ENCODE measurements at regions not wholly inside any gene's neighbourhood (a gene's known extent, or its start where the extent isn't known, plus 50 kb on each side); places are given as distances from the start of the nearest gene placed in this dataset.

DNA sequence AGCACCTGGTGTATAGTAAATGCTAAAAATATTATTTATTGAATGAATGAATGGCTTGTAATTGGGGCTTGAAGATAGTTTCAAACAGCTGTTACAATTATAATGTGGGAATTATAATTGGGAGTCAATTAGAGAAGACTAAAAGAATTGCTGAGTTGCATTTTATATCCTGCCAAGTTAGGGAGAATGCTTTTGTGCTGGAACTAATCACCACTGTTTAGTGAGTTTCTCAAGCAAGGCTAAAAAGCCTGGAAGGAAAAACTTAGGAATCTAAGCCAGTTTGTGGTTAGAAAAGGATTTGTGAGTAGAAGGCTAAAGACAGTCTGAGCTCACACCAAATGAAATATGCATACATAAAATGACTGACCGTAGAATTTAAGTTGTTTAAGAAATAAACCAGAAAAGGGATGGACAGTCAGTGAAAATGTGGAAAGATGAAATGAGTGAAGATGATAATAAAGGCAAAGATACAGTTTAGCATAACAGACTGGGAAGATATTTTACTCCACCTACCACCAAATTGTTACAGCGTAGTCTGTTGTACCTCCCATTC lies 647.7 kb upstream of the FSHR start:
- DNase-seq (ENCODE audit: low read depth): no peak
- H3K9me3 ChIP-seq (ENCODE audit: control insufficient read depth, low read length): no peaks in the 10 kb centered on the region
- H3K36me3 ChIP-seq (ENCODE audit: control insufficient read depth, insufficient read depth, low read length, severe bottlenecking): no peaks in the 10 kb centered on the region
- H3K4me1 ChIP-seq (ENCODE audit: control insufficient read depth, insufficient read depth, low read length): no peaks in the 10 kb centered on the region
- no peak overlapping the region for H3K4me3 ChIP-seq (ENCODE audit: low read length)
- no peak overlapping the region for H3K9ac ChIP-seq (ENCODE audit: low read length)
- no peaks in the 10 kb centered on the region for H3K27me3 ChIP-seq (replicated peaks; ENCODE audit: control insufficient read depth, insufficient read depth, low read length)

DNA sequence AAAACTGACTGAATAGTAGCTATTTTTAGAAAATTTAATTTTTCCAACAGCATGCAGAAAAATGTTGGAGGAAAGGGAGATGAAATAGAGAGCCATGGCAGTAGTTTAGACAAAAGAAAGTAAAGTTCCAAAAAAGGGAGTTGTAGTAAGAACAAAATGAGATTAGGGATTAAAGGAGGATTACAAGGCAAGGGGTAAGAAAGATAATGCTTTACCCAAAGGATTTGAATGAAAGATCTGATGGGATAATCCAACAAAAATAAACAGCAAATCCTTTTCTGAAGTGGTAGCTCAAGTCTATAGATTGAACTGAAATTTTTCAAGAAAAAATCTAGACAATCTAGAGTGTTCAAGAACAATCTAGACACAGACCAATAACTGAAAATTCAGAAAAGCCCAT lies 644.3 kb upstream of the FSHR start:
- H3K27me3 ChIP-seq (replicated peaks; ENCODE audit: control insufficient read depth, insufficient read depth, low read length): no peaks in the 10 kb centered on the region
- no peaks in the 10 kb centered on the region for H3K4me1 ChIP-seq (ENCODE audit: control insufficient read depth, insufficient read depth, low read length)
- H3K9me3 ChIP-seq (ENCODE audit: control insufficient read depth, low read length): no peaks in the 10 kb centered on the region
- no peak overlapping the region for H3K9ac ChIP-seq (ENCODE audit: low read length)
- H3K4me3 ChIP-seq (ENCODE audit: low read length): no peak overlapping the region
- H3K36me3 ChIP-seq (ENCODE audit: control insufficient read depth, insufficient read depth, low read length, severe bottlenecking): no peaks in the 10 kb centered on the region
- DNase-seq (ENCODE audit: low read depth): no peak

GRCh38 chr2:49796266-49796665 lies 642.0 kb upstream of the FSHR start:
- Histone ChIP-seq H3K9ac (ENCODE audit: low read length) (no peak overlapping the region), H3K9me3 (ENCODE audit: control insufficient read depth, low read length) (no peaks in the 10 kb centered on the region), H3K4me1 (ENCODE audit: control insufficient read depth, insufficient read depth, low read length) (no peaks in the 10 kb centered on the region), H3K4me3 (ENCODE audit: low read length) (no peak overlapping the region), H3K27me3 (replicated peaks; ENCODE audit: control insufficient read depth, insufficient read depth, low read length) (no peaks in the 10 kb centered on the region), H3K36me3 (ENCODE audit: control insufficient read depth, insufficient read depth, low read length, severe bottlenecking) (no peaks in the 10 kb centered on the region)
- DNase-seq (ENCODE audit: low read depth): no peak

DNA sequence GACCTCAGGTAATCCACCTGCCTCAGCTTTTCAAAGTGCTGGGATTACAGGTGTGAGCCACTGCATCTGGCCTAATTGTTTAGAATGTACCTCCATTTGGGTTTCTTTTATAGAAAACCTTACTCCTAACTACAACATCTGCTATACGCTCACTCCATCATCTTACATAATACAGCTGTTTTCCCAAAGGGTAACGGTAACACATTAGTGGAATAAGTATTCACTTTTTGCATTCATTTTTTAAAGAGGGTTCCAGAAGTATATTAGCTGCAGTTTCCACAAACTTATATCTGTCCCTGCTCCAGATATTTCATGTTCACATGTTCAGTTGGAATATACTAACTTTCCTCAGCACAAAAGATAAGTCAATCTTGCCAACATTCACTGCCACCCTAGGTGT lies 640.1 kb upstream of the FSHR start:
- Histone ChIP-seq H3K4me3 (ENCODE audit: low read length) (no peak overlapping the region), H3K9me3 (ENCODE audit: control insufficient read depth, low read length) (no peaks in the 10 kb centered on the region), H3K27me3 (replicated peaks; ENCODE audit: control insufficient read depth, insufficient read depth, low read length) (no peaks in the 10 kb centered on the region), H3K36me3 (ENCODE audit: control insufficient read depth, insufficient read depth, low read length, severe bottlenecking) (no peaks in the 10 kb centered on the region), H3K4me1 (ENCODE audit: control insufficient read depth, insufficient read depth, low read length) (no peaks in the 10 kb centered on the region), H3K9ac (ENCODE audit: low read length) (no peak overlapping the region)
- DNase-seq (ENCODE audit: low read depth): no peak

GRCh38 chr2:49788300-49788699 lies 634.0 kb upstream of the FSHR start:
- no peaks in the 10 kb centered on the region for H3K36me3 ChIP-seq (ENCODE audit: control insufficient read depth, insufficient read depth, low read length, severe bottlenecking)
- H3K4me3 ChIP-seq (ENCODE audit: low read length): no peak overlapping the region
- no peaks in the 10 kb centered on the region for H3K9me3 ChIP-seq (ENCODE audit: control insufficient read depth, low read length)
- no peaks in the 10 kb centered on the region for H3K27me3 ChIP-seq (replicated peaks; ENCODE audit: control insufficient read depth, insufficient read depth, low read length)
- DNase-seq (ENCODE audit: low read depth): no peak
- no peak overlapping the region for H3K9ac ChIP-seq (ENCODE audit: low read length)
- no peaks in the 10 kb centered on the region for H3K4me1 ChIP-seq (ENCODE audit: control insufficient read depth, insufficient read depth, low read length)

DNA sequence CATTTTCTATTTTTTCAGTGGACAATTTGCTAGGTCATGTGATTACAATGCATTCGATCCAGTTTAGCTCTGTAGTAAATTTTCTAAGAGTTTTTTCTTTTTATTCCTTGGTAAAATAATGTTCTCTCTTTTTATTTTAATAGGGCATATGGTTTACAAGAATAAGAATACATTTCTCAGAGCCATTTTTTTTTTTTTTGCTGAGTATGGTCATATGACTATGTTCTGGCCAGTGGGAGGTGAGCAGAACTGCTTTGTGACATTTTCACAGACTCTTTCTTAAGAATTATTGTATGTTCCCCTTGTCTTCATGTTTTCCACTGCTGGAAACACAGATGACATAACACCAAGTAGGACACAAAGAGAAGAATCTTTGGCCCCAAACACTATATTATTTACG lies 626.6 kb upstream of the FSHR start:
- H3K36me3 ChIP-seq (ENCODE audit: control insufficient read depth, insufficient read depth, low read length, severe bottlenecking): no peaks in the 10 kb centered on the region
- no peak overlapping the region for H3K4me3 ChIP-seq (ENCODE audit: low read length)
- no peak for DNase-seq (ENCODE audit: low read depth)
- no peaks in the 10 kb centered on the region for H3K4me1 ChIP-seq (ENCODE audit: control insufficient read depth, insufficient read depth, low read length)
- H3K27me3 ChIP-seq (replicated peaks; ENCODE audit: control insufficient read depth, insufficient read depth, low read length): no peaks in the 10 kb centered on the region
- no peak overlapping the region for H3K9ac ChIP-seq (ENCODE audit: low read length)
- no peaks in the 10 kb centered on the region for H3K9me3 ChIP-seq (ENCODE audit: control insufficient read depth, low read length)

DNA sequence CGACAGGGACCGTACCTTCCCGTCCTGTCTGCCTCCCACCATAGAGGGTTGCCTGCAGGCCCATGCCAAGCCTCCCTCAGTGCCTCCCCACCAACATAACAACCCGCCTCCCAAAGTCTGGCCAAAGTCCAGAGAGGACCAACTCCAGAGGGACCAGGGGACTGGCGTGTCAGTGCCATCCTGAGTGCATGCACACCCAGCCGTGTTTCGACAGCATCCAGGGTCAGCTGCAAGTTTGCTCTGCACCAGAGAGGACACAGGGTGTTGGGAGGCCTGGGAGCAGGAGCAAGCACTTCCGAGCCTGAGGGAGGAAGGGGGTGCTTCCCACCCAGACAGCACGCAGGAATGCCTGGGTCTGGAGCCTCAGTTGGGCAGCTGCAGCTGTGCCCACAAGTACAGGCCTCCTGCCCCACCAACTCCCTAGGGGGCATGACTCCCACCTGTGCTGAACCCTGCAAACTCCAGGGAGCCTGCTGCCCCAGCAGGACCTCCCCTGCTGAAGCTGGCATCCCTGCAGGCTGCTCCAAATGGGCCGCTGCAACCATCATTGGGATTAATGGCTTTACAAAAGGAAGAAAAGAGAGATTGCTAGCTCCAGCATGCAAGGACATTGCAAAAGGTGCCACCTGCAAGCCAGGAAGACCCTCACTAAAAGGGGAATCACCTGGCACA lies 618.1 kb upstream of the FSHR start:
- no peaks in the 10 kb centered on the region for H3K36me3 ChIP-seq (ENCODE audit: control insufficient read depth, insufficient read depth, low read length, severe bottlenecking)
- H3K9me3 ChIP-seq (ENCODE audit: control insufficient read depth, low read length): no peaks in the 10 kb centered on the region
- H3K4me3 ChIP-seq (ENCODE audit: low read length): no peak overlapping the region
- no peak for DNase-seq (ENCODE audit: low read depth)
- H3K27me3 ChIP-seq (replicated peaks; ENCODE audit: control insufficient read depth, insufficient read depth, low read length): no peaks in the 10 kb centered on the region
- no peaks in the 10 kb centered on the region for H3K4me1 ChIP-seq (ENCODE audit: control insufficient read depth, insufficient read depth, low read length)
- no peak overlapping the region for H3K9ac ChIP-seq (ENCODE audit: low read length)

DNA sequence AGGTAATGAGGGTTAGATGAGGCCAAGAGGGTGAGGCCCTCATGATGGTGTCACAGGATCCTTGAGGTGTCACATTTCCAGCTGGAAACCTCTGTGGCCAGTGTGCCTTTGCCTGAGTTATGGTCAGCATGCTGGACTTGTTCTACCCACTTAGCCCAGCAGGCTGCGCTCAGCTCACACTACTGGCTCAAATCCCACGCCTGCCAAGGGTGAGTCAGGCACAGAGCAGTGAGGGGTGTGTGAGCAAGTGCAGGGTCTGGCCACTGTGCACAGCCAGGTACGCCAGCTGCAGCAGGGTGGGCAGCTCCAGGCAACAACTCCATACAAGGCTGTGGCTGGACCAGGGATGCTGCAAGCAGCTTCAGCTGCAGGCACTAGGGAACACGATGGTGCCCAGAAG lies 616.6 kb upstream of the FSHR start:
- Histone ChIP-seq H3K4me3 (ENCODE audit: low read length) (no peak overlapping the region), H3K9ac (ENCODE audit: low read length) (no peak overlapping the region), H3K4me1 (ENCODE audit: control insufficient read depth, insufficient read depth, low read length) (no peaks in the 10 kb centered on the region), H3K36me3 (ENCODE audit: control insufficient read depth, insufficient read depth, low read length, severe bottlenecking) (no peaks in the 10 kb centered on the region), H3K27me3 (replicated peaks; ENCODE audit: control insufficient read depth, insufficient read depth, low read length) (no peaks in the 10 kb centered on the region), H3K9me3 (ENCODE audit: control insufficient read depth, low read length) (no peaks in the 10 kb centered on the region)
- peak; percentile 1 for DNase-seq (ENCODE audit: low read depth)

GRCh38 chr2:49767316-49767715 lies 613.0 kb upstream of the FSHR start:
- no peaks in the 10 kb centered on the region for H3K9me3 ChIP-seq (ENCODE audit: control insufficient read depth, low read length)
- no peaks in the 10 kb centered on the region for H3K4me1 ChIP-seq (ENCODE audit: control insufficient read depth, insufficient read depth, low read length)
- no peak for DNase-seq (ENCODE audit: low read depth)
- no peak overlapping the region for H3K4me3 ChIP-seq (ENCODE audit: low read length)
- no peaks in the 10 kb centered on the region for H3K27me3 ChIP-seq (replicated peaks; ENCODE audit: control insufficient read depth, insufficient read depth, low read length)
- no peaks in the 10 kb centered on the region for H3K36me3 ChIP-seq (ENCODE audit: control insufficient read depth, insufficient read depth, low read length, severe bottlenecking)
- no peak overlapping the region for H3K9ac ChIP-seq (ENCODE audit: low read length)

GRCh38 chr2:49755777-49756176 lies 601.5 kb upstream of the FSHR start:
- no peak overlapping the region for H3K4me3 ChIP-seq (ENCODE audit: low read length)
- no peaks in the 10 kb centered on the region for H3K4me1 ChIP-seq (ENCODE audit: control insufficient read depth, insufficient read depth, low read length)
- no peak overlapping the region for H3K9ac ChIP-seq (ENCODE audit: low read length)
- H3K27me3 ChIP-seq (replicated peaks; ENCODE audit: control insufficient read depth, insufficient read depth, low read length): no peaks in the 10 kb centered on the region
- no peaks in the 10 kb centered on the region for H3K9me3 ChIP-seq (ENCODE audit: control insufficient read depth, low read length)
- no peaks in the 10 kb centered on the region for H3K36me3 ChIP-seq (ENCODE audit: control insufficient read depth, insufficient read depth, low read length, severe bottlenecking)
- DNase-seq (ENCODE audit: low read depth): no peak

DNA sequence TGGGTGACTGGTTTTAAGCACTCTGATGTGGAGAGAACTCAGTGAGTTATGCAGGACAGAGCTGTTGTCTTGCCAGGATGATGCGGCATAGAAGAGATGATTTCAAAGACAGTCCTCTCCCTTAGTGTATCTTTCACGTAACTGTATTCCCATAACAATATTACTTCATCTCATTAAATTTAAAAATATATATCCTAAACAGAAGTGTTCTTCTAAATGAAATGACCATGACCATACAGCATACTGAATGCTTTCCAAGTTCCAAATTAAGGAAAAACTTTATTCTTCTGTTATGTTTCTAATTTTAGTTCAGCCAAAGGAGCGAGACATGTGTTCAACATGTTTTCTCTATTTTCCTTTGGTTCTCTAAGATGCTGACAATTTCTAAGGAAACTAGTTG lies 600.1 kb upstream of the FSHR start:
- no peak for DNase-seq (ENCODE audit: low read depth)
- no peak overlapping the region for H3K9ac ChIP-seq (ENCODE audit: low read length)
- no peaks in the 10 kb centered on the region for H3K9me3 ChIP-seq (ENCODE audit: control insufficient read depth, low read length)
- H3K27me3 ChIP-seq (replicated peaks; ENCODE audit: control insufficient read depth, insufficient read depth, low read length): no peaks in the 10 kb centered on the region
- no peak overlapping the region for H3K4me3 ChIP-seq (ENCODE audit: low read length)
- H3K4me1 ChIP-seq (ENCODE audit: control insufficient read depth, insufficient read depth, low read length): no peaks in the 10 kb centered on the region
- no peaks in the 10 kb centered on the region for H3K36me3 ChIP-seq (ENCODE audit: control insufficient read depth, insufficient read depth, low read length, severe bottlenecking)
